Body of pancreas (tissue), 4 donors: ENCODE measurements at regions not wholly inside any gene's neighbourhood (a gene's known extent, or its start where the extent isn't known, plus 50 kb on each side); places are given as distances from the start of the nearest gene placed in this dataset.

Experiments used
- POLR2A ChIP-seq, 3 donors: fragments of 450-650 bp; IDR thresholded peaks; one replicate each; pipeline ENCODE4 v1.6.1; 2016; ENCODE audit warnings: antibody characterized with exemption in 3 of 3, mild to moderate bottlenecking in 2 of 3
- TF ChIP-seq, protein P1 (sequence below), 7 experiments: fragments of 450-650 bp in 4 of 7; fragments of 200-600 bp in 3 of 7; sonication (generic) in 3 of 7; IDR thresholded peaks; one replicate each; pipeline ENCODE4 v1.5.1; 2016 to 2019; ENCODE audit warnings: antibody characterized with exemption in 7 of 7

DNA sequence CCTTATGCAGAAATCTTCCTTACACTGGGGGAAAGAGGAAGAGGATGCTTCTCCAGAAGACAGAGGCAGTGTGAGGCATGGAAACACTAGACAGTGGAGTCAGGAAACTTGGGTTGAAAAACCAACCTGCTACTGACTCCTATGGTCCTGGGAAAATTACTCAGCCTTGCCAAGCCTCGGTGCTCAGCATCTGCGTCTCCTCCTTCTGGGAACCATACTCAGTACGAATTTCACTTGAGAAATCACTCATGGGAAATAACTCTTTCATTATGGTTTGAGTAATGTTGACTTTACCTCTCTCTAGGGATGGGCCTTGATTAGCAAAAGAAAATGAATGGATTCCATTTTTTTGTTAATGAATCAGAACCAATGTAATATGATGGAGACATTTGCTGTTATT, 96.5 kb downstream of the KCNE4 start:
- TF ChIP-seq, protein P1, sequence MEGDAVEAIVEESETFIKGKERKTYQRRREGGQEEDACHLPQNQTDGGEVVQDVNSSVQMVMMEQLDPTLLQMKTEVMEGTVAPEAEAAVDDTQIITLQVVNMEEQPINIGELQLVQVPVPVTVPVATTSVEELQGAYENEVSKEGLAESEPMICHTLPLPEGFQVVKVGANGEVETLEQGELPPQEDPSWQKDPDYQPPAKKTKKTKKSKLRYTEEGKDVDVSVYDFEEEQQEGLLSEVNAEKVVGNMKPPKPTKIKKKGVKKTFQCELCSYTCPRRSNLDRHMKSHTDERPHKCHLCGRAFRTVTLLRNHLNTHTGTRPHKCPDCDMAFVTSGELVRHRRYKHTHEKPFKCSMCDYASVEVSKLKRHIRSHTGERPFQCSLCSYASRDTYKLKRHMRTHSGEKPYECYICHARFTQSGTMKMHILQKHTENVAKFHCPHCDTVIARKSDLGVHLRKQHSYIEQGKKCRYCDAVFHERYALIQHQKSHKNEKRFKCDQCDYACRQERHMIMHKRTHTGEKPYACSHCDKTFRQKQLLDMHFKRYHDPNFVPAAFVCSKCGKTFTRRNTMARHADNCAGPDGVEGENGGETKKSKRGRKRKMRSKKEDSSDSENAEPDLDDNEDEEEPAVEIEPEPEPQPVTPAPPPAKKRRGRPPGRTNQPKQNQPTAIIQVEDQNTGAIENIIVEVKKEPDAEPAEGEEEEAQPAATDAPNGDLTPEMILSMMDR (IDR thresholded peaks at IDR 0.05) = no peak
- no peak for TF ChIP-seq POLR2A (IDR thresholded peaks at IDR 0.05)
